Hematopoietic multipotent progenitor cell treated with erythropoietin and hydrocortisone succinate and interleukin-3 and kit ligand, for 8 days (in vitro differentiated cells): ENCODE measurements at regions not wholly inside any gene's neighbourhood (a gene's known extent, or its start where the extent isn't known, plus 50 kb on each side); places are given as distances from the start of the nearest gene placed in this dataset.
"Not testable (repeated sequence)": the region's sequence is repeated elsewhere in the genome, so short reads cannot be mapped to it uniquely, and the experiment has no call there.

ENCODE experiments used
- DNase-seq: peaks from one replicate; pipeline ENCODE4 v3.0.0-alpha.2; 2015

GRCh38 chr5:112112346-112112745 lies 306.7 kb downstream of the EPB41L4A start:
- no peak for DNase-seq

GRCh38 chr5:112109331-112110007 lies 309.6 kb downstream of the EPB41L4A start:
- DNase-seq = no peak

DNA sequence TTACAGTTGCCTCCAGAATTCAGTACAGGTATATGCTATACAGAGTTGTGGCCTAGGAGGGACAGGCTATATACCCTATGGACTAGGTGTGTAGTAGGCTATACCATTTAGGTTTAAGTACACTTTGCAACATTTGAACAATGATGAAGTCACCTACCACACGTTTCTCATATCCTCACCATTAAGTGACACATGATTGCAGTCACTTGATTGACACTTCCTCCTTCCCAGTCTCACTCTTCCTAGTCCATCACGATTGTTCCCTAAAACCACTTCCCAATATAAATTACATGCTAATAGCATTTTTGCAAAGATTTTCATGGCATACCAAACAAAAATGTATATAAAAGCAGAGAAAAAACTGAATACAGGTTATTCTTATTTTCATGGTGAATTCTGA lies 312.2 kb downstream of the EPB41L4A start:
- no peak for DNase-seq

DNA sequence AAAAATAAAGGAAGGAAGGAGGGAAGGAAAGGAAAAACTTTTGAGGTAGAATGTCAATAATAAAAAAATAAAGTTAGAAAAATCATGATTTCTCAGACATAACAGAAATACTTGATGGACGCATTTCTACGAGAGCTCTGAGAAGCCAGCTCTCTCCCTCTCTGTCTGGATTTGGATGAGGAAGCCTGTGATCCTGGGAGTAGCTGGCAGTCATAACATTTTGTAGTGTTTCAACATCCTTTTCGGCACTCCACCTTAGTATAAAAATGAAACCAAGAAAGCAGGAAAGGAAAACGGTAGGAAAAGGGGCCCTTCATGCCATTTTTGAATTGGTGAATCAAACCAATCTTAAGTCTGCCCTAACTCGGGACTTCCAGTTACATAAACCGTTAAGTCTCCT lies 321.3 kb downstream of the EPB41L4A start:
- no peak for DNase-seq

DNA sequence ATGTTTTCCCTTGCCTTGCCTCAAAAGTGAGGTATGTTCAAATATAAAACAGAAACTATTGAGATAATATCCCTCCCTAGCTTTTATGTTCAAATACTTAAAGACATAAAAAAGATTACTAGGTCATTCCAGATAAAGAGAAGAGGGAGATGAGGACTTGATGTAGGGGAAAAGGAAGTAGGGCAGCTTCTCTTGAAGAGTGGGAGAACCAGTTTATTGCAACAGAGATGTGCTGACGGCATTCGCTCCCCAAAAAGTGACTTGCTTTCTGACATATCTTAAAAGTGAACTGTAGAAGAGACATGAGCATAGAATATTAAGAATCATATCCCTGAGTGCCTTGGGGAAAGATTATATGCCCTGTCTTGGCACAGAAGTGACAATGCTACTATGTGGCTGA lies 330.2 kb upstream of the NREP start:
- DNase-seq = no peak

DNA sequence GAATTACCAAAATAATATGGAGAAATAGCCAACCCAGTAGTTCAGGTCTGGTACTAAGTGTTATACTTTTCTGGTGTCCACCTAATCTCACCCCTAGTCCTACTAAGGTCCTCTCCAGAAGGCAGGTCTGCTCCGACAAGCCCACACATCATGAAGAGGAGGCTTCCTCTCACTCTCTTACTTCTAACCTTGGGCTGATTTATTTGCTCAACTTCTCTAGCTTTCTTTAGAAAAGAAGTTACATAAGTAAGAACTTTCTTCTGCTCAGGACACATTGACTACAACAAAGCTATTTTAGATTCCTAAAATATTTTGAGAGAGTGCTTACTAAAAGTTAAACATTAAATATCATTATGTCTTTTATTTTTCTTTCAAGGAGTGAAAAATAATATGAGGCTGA lies 329.7 kb upstream of the NREP start:
- DNase-seq = no peak

GRCh38 chr5:112084149-112084548 lies 327.2 kb upstream of the NREP start:
- no peak for DNase-seq

GRCh38 chr5:112083623-112084022 lies 326.6 kb upstream of the NREP start:
- DNase-seq = no peak

DNA sequence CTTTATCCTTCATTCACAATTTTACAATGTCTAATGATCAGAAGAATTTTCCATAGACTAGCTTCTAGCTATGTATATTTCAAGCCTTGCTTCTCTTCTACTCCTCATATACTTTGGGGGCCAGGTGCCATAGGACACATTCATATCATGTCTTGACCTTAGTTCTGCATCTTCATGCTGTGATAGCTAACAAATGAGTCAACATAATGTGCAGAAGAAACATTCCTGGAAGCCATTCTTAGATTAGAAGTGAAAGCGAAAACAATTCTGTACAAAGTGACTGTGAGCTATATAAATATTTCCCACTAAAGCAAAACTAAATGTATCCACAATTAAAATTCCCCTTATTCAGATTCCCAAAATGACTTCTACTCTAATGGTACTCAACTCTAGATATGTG lies 320.2 kb upstream of the NREP start:
- DNase-seq = no peak

DNA sequence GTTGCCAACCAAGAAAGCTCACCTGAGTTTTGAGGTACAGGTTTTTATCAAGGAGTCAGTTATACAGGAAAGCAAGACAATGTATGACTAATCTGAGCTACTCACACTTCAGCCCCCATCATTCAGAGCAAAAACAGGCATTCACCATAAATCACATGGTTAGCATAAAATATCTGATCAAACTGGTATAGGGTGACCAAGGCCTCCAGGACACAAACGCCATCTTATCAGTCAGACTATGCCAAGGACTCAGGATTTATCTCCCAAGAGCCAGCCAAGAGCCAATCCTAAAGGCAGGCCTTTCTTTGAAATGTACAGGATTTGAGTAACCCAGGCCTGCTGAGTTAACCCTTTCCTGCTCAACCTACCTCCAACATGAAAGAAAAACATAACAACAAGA lies 313.0 kb upstream of the NREP start:
- DNase-seq = no peak

- DNase-seq = no peak
Observed at GRCh38 chr5:112069329-112069728, 312.3 kb upstream of the NREP start.

DNA sequence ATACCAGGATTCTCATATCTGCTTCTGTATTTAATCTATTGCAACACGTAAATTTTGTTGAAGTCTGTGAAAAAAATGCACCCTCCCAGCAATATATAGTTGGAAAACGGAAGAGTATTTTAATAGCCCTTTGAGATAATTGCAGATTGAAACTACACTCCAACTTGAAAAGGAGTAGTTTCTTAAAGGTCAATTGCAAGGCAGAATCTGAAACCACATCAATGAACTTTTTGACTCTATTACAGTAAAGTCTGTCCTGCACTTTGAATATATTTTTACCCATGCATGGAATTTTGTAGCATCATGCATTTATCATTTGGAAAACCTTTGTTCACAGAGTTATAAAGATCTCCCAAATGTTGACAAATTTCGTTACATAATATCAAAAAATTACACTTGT lies 311.6 kb upstream of the NREP start:
- no peak for DNase-seq

- no peak for DNase-seq
Observed at GRCh38 chr5:112065781-112066180, 308.8 kb upstream of the NREP start.

DNA sequence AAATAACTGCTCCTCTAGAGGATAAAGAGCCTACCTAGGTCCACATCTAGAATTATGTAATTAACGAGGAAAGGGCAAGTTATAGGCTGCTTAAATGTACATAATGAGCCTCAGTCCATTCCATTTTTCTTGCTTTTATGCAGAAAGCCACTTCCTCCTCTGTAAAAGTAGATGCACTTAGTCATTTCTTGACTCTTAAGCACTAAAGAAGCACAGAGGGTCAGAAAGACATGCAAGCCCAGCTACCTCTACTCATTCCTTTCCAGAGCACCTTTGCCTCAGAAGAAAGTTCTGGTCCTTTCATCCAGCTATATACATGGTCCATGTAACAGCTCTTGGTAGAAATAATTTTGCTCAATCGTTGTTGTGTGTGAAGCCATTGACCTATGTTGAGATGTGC lies 308.0 kb upstream of the NREP start:
- no peak for DNase-seq

DNA sequence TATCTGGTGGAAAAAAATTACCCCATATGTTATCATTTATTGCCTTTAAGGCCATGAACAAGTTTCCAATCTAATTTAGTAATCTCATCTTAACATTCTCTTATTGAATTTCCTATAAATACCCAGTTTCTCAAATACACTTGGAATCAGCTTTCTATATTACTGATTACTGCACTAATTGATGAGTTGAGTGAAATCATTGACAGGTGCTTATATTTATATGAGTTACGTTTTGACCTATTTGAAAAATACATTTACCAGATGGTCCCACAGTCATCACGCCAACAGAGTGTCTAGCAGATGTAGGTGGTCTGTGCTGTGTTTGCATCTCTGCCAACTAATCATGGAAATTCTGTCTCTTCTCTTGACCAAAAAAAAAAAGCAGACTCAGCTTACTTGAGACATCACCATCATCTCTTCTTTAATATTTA lies 307.3 kb upstream of the NREP start:
- DNase-seq = no peak

DNA sequence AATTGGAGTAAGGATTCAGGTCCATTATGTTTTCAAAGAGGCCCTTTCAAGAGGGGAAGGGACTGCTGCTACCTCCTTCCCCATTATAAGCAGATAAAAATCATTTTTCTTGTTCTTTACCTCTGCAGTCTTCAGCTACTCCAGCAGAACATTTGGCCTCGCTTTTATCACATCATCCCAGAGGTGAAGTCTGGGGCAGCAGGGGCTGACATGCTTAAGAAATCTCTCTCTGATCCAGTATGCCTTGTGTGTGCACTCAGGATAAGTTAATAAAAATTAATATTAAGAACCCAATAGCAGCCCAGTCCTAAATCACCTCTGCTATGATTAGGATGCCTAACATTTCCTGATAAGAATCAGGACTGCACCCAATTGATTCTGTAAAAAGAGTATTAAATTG lies 306.9 kb upstream of the NREP start:
- DNase-seq = no peak

- DNase-seq = no peak
Observed at GRCh38 chr5:112063191-112063590, 306.2 kb upstream of the NREP start.

- DNase-seq = no peak
Observed at GRCh38 chr5:112062181-112062580, 305.2 kb upstream of the NREP start.

DNA sequence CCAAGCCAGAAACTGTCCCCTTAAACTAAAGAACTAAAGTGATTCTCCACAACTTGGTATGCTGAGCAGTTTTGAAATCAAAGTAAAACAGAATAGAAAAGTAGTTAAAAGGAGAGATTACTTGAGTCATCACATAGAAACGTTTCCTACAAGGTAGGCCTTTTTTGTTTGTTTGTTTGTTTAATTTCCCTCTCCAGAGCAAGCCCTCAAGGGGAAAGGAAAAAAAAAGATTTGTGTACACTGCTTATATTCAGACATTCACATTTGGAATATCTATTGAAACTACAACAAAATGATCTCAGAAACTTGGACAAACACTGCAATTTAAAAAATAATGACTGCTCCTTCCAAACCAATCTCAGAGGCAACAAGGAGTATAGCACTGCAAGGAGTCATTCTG lies 304.7 kb upstream of the NREP start:
- DNase-seq = no peak

DNA sequence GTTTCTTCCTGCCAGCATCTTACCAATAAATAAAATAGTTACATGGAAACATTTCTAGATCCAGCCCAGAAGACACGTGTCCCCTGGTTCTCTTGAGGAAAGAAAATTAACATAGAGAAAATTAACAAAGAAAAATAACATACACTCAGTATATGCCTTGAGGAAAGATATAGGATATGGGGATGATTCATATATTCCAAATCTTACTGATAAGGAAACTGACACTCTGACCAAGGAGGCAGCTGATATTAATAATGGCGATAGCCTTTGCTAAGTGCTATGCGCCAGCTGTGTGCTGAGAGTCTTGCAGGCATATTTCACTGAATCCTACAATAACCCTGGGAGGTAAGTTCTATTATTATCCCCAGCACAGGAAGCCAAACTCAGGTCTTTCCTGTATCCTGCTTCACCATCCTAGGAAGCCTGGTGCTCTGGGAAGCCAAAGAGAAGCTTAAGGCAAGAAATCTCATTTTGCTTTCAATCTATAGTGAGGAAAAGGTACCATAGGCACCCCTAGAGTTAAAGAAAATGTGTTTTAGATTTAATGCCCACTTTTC lies 302.7 kb upstream of the NREP start:
- no peak for DNase-seq

GRCh38 chr5:112049738-112050137 lies 292.7 kb upstream of the NREP start:
- DNase-seq = no peak

DNA sequence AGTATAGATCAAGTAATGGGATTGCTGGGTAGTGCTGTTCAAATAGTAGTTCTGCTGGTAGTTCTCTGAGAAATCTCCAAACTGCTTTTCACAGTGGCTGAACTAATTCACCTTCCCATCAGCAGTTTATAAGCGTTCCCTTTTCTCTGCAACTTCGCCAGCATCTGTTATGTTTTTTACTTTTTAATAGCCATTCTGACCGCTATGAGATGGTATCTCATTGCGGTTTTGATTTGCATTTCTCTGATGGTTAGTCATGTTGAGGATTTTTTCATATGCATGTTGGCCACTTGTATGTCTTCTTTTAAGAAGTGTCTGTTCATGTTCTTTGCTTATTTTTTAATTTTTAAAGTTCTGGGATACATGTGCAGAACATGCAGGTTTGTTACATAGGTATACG lies 279.2 kb upstream of the NREP start:
- DNase-seq = no peak

GRCh38 chr5:112034421-112034979 lies 277.5 kb upstream of the NREP start:
- no peak for DNase-seq

GRCh38 chr5:112026879-112027278 lies 269.9 kb upstream of the NREP start:
- not testable (repeated sequence) for DNase-seq

GRCh38 chr5:112025757-112026156 lies 268.8 kb upstream of the NREP start:
- DNase-seq = no peak
